HG02973 (cell line): ENCODE measurements at regions not wholly inside any gene's neighbourhood (a gene's known extent, or its start where the extent isn't known, plus 50 kb on each side); places are given as distances from the start of the nearest gene placed in this dataset.

Experiments used
- ATAC-seq: cut with Tn5 transposase; IDR thresholded peaks from one replicate; pipeline ENCODE4 v1.9.1; 2021; ENCODE audit warnings: moderate library complexity; ENCODE audit not compliant: unreplicated experiment

DNA sequence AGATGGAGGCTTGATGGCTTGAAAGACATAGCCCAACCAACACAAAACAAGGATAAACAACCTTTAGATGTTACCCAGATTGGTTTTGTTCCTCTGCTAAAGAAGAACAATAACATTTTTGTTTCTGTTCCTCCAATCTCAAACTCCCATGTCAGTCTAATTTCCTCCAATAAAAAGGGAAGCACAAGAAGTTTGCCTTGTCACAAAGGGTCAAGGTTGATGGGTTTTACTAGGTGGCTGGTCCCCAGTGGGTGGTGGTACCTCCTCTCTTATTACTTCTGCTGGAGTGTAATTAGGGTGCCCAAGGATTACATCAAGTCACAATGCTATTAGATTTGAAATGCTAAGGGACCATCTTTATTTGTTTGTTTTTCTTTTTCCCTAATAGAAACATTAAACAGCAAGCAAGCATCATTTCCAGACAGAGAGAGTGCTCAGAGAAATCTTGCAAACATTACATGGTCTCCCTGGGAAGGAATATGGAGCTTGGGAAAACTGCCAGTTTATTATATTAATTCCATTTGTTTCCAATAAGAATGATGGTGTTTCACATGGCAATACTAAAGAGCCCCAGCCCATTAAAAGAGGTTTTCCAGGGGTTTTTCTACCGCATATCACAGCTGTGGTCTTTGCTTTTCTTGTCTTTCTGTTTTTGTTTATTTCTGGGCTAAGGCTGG lies 78.3 kb upstream of the AOAH start:
- no peak for ATAC-seq

DNA sequence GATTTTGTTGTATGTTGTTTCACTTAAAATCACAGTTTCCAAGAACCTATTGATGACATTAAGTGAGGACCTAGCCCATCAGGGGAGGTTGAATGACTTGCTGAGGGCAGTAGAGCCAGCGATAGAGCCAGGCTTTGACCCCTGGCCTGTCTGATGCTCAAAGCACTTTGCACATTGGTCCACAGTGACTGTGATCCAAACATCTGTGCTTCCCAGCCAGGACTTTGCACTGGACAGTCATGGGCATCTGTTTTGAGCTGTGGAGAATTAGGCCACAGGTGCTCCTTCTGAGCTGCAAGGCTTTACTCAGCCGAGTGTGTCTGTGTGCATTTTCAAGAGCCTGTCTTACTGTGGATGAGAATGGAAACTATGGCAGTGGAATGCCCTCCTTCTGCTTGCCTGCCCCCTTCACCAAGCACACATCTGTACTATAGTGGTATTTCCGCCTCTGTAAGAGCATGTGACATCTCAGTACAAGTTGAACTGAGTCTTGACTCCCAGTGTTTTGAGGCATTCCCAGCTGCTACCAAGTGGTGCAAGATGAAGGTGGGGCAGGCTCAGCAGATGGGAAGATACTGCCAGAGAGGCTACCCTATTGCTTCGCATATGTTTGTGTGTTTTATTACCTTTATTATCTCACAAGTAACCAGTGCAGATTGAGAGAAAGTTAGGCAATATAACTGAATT lies 72.7 kb upstream of the AOAH start:
- ATAC-seq: no peak

DNA sequence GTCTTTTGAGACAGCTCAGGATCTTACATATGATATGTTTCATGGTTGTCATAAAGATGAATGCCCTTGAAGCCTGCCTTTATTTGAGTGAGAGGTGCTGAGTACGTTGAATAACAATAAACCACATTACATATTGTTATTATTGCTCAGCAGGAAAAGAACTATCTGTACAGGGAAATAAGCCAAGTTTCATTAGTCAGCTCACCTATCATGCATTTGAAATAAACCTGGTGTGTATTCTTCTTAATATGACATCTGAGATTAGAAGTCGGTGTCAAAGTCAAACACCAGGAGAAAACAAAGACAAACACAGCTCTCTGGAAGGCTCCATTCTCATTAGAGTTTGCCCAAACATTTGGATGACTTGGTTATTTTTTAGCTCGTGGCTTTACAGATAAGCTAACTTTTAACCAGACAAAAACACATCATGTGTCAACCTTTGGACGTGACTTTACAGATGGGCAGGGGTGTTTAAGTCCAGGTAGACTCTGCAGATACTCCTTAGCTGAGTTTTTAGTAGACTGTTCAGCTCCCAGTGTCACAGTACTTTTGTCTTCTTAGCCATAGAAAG lies 71.2 kb upstream of the AOAH start:
- no peak for ATAC-seq

DNA sequence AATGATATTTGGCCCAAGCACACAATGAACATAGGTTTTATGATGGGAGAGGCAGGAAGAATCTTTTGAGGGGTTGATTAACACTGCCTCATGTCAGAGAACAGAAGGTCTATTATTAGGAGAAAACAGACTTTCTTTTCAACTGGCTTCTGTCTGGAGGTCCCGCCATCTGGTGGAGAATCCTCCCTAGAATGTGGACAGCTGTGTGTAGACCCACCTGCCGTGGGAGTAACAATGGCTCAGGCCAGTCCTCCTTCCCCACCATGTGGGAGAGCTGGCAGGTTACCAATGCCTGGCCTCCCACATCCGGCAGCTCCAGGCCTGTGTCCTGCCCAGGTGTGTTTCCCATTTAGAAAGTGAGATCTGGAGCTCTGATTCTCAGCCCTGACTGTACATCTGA lies 70.4 kb upstream of the AOAH start:
- no peak for ATAC-seq

DNA sequence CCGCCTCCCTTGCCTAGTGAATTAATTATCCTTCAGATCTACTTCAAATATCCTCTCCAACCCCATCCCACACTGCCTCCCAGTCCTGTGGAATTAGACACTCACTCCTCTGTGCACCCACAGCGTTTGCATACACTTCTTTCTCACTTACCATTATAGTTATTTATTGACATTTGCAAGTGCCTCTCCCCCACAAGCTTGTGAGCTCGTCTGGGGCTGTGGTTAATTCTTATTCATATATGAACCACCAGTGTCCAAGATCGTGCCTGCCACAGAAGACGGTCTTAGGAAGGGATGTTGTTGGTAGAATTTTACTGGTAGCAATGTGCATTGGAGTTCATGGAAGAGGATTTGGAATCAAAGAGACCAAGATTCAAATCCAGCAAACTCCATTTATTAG lies 68.1 kb upstream of the AOAH start:
- no peak for ATAC-seq

DNA sequence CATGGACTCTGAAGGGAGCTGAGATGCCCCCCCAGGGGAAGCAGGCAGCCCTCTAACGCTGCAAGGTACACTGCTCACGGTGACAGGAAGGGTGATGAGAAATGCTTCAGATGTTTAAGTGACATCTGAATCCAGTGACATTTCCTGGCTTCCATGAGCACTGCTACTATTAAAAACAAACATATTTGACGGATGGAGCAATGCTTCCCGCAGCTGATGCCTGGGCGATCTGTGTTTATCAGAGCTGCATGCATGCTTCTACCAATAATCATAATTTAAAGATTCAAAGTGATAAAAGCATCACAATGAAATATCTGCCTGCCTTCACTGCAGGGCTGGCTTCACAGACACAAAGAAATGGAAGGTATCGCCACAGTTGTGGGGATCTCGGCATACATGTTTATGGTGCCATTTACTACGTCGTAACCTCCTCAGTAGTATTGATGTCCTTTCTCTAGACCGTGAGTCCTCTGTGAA lies 66.1 kb upstream of the AOAH start:
- no peak for ATAC-seq

DNA sequence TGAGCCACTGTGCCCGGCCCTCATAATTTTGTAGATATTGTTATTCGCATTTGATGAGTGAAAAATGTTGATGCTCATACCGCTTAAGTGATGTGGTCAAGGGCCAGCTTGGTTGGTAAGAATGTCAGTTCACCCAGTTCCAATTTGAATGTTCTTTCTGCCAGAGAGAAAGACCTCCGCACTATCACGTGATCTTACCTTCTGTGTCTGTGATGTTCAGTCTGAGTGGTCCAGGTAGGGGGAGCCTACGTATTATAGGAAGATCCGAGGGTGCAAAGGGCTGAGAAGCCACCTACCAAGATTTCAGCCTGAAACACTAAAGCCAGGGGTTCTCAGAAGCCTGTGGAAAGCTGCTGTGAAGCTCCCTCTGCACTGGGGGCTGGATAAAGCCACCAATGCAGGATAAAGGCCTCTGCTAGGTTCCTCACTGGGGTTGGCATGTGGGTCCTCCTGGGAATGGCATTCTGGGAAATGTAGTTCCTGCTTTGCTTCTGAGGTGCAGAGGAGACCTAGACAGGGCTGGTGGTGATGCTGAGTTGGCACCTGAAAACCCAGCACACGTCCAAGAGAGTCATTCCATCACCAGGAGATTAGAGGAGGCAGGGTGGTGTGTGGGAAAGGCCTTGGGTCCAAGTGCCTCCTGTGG lies 64.7 kb upstream of the AOAH start:
- no peak for ATAC-seq

DNA sequence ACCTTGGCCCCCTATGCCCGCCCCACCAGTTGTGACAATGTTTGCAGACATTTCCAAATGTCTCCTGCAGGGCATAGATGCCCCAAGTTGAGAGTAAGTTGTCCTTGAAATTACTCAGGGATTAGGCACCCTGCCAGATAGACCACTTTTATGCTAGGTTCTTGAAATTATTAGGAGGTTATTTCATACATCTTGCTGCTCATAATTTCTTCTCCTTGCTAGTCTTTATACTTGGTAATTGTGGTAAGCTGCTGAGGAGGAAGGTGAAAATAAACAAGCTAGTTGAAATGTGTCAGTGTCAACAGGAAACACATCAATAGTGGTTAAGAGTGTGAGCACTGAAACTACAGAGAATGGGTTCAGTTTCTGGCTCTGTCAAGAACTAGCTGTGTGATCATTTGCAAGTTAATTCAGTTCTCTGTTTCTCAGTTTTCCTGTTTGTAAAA lies 63.7 kb upstream of the AOAH start:
- ATAC-seq: no peak

DNA sequence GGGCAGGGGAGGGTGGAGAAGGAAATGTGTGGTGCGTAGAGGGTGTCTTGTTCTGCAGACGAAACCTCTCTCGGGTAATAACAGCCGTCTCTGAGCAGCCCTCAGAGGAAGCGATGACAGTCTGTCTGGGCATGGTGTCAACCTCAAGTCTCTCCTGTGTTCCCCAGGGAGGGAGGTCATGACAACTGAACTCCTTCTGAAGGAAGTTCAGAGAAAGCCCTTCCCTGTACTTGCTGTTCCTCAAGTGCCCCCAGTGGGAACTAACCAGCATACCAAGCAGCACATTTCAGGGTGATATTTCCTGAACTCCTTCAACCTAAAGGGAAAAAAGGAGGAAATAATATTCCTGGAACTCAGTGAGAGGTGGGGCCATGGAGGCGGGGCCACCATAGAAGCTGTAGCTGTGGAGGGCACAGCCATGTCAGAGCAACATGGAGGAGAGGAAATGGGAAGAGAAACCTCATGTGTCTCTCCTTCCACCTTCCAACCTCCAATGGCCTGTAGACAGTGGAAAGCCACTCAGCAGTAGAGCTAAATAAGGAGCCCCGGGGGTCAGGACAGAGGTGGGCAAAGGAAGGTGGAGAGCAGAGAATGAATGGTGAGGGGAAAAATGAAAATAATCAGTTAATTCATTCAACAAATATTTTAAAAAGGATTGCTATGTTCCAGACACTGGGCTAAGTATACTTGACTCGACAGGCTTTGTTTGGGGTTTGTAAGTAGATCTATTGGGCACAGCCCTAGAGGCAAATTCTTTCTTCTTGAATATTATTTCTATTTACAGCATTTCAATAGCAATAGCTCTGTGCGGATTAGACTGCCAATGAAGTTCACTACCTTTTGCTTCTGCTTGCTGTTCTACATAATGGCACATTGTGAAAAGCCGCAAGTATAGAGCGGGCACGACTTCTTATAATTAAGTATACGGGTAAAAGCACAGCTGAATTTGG lies 61.0 kb upstream of the AOAH start:
- ATAC-seq: peak; percentile 96

DNA sequence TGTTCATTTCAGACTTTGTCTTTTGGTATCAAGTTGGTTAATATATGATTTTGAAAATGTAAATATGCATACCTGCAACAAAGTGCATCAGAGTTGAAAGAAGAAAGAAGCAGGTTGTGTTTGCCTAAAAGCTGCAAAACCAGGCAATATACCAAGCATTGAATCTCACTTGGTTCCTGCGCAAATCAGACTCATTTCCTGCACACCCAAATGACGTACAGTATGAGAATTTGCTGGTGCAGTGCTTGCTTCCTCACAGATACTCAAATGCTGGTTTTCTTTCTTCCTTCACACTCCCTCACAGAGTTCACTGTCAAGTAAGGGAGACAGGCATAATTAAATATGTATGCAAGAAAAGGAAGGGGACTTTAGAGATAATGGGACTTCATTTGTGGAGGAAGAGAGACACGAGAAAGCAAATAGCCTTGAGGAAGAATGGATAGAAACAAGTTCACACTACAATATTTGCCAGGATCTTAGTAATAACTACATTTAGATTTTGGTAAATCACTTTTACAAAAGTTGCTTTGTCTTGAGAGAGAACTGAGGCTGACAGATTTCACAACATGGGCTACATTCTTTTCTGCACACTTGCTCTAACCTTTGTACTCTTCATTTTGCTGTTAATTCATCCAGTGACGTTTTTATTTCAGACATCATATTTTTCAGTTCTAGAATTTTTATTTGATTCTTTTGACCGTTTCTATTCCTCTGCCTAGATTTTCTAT lies 56.9 kb upstream of the AOAH start:
- ATAC-seq: no peak

DNA sequence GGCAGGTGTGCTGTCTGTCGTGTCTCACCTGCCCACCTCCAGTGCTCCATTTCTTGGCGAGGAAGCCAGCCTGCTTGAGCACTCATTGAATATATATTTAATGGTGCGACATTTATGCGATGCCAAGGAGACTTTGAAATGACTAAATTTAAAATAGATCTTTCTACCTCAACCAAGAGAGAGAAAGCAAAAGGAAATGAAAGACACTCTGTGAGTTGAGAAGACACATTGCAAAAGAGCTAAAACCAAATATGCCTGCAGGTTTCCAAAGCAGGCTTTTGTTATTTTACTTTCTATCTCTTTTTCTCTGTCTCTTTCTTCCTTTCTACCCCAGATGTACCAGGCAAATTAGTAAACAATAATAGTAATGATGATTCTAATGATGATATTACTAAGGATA lies 53.6 kb upstream of the AOAH start:
- no peak for ATAC-seq

DNA sequence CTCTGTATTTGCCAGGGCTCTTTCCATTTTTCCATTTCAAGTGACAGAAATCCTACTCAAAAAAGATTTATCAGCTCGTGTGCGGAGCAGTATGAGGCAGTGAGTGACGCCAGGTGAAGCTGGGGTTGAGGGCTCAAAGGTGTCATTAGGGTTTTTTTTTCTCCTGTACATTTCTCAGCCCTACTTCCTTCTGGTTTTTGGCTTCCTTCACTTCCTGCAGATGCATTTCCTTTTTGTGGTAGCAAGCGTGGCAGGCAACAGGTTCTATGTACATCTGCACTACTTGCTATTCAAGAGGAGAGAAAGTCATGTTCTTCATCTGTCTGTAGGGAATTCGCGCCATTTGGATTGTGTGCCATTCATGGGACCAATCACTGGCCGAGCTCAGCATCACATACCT lies 52.8 kb upstream of the AOAH start:
- ATAC-seq: no peak

DNA sequence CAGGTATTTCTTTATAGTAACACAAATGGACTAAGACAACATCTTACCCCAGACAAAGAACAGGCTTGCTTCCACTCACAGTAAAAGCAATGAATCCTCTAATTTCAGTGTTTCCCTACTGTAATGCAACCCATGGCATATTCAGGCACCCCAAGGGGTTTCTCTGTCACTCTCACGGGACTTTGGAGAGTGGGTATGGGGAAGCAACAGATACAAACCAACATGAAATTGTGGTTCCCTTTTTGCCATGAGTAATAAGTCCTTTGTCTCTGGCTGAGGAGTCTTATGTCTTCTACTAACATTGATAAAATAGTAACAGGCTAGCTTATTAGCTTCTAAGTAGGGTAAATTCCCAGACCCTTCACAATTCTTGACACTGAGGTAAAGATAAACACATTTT lies 51.4 kb upstream of the AOAH start:
- ATAC-seq: no peak

DNA sequence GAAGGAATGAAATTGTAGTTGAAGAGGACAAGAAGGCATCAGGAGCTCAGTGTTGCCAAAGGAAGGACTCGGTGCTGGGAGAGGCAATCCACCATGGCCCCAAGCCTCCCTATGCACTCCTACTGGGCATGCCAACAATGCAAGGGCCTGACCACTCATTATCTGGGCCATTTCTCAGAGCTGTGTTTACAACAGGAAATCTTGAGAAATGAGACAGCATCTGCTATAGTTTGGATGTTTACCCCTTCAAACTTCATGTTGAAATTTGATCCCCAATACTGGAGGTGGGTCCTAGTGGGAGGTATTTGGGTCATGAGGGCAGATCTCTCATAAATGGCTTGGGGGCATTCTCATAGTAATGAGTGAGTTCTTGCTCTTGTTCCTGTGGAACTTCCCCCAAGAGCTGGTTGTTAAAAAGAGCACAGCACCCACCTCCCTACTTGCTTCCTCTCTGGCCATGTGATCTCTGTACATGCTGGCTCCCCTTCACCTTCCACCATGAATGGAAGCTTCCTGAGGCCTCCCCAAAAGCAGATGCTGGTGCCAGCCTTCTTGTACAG lies 50.8 kb upstream of the AOAH start:
- no peak for ATAC-seq
